Stomach (tissue), 8 donors: ENCODE measurements at regions not wholly inside any gene's neighbourhood (a gene's known extent, or its start where the extent isn't known, plus 50 kb on each side); places are given as distances from the start of the nearest gene placed in this dataset.

Experiments
- DNase-seq, 2 donors: peaks; one replicate each; pipeline versions ENCODE4 v3.0.0 to v3.0.0-alpha.2; 2013 to 2019
- H3K27ac ChIP-seq, 5 donors: fragments of 200-600 bp in 4 of 5; sonication (generic) in 4 of 5; one replicate each; pipeline ENCODE4 v1.5.1; 2013 to 2019; ENCODE audit warnings: mild to moderate bottlenecking in 1 of 5, moderate library complexity in 1 of 5
- H3K27me3 ChIP-seq, 3 donors: fragments of 200-600 bp; sonication (generic); one replicate each; pipeline ENCODE4 v1.5.1; 2017 to 2019; ENCODE audit warnings: mixed run types in 1 of 3
- H3K36me3 ChIP-seq, 4 donors: fragments of 200-600 bp; sonication (generic); 1 replicate in 3 of 4; 2 replicates in 1 of 4; pipeline ENCODE4 v1.5.1; 2016 to 2019
- H3K4me1 ChIP-seq, 4 donors: fragments of 200-600 bp; sonication (generic); one replicate each; pipeline ENCODE4 v1.5.1; 2016 to 2019
- H3K4me3 ChIP-seq, 4 donors: fragments of 200-600 bp; sonication (generic) in 3 of 4; one replicate each; pipeline ENCODE4 v1.5.1; 2016 to 2019; ENCODE audit warnings: mild to moderate bottlenecking in 1 of 4
- H3K9me3 ChIP-seq, 4 donors: fragments of 200-600 bp; sonication (generic); one replicate each; pipeline ENCODE4 v1.5.1; 2016 to 2019
- EP300 ChIP-seq: sonication (generic); formaldehyde crosslinking; IDR thresholded peaks from one replicate; pipeline ENCODE4 v1.6.1; 2017; ENCODE audit warnings: antibody characterized with exemption
- POLR2A ChIP-seq, 4 donors: fragments of 450-650 bp; IDR thresholded peaks; one replicate each; pipeline ENCODE4 v1.6.1; 2016; ENCODE audit warnings: antibody characterized with exemption in 4 of 4, control low read depth in 2 of 4, mild to moderate bottlenecking in 1 of 4, moderate library complexity in 1 of 4
- POLR2AphosphoS5 ChIP-seq, 3 donors: sonication (generic); formaldehyde crosslinking; IDR thresholded peaks; one replicate each; pipeline ENCODE4 v1.6.1; 2016; ENCODE audit warnings: antibody characterized with exemption in 3 of 3
- WGBS, 5 donors: extraction: QIAGEN DNeasy Blood & Tissue Kit in 3 of 5; methylation state at CpG; one replicate each; pipeline versions ENCODE4 v1.1.5 to v1.1.7; 2013 to 2018; 5-methylcytosine and 5-hydroxymethylcytosine counted together
- intact Hi-C: fragments of 100-400 bp; cut with DNase I; formaldehyde crosslinking; loops from one replicate; pipeline ENCODE4 v1.15.1; 2023; ENCODE audit warnings: low total_unique reads
- TF ChIP-seq, protein P1 (sequence below), 7 experiments: fragments of 450-650 bp in 4 of 7; fragments of 200-600 bp in 3 of 7; sonication (generic) in 3 of 7; IDR thresholded peaks; one replicate each; pipeline ENCODE4 v1.5.1; 2016 to 2019; ENCODE audit warnings: antibody characterized with exemption in 7 of 7, control low read depth in 2 of 7, mild to moderate bottlenecking in 1 of 7
- donor health status: healthy with polysubstance abuse.
- donor health status: Bipolar disorder and iron deficiency.
- donor health status: healthy.

- Histone ChIP-seq H3K27me3 (no peaks in the 10 kb centered on the region), H3K4me3 (no peak overlapping the region), H3K4me1 (no peaks in the 10 kb centered on the region), H3K27ac (no peak overlapping the region), H3K36me3 (no peaks in the 10 kb centered on the region), H3K9me3 (peaks cover 0 to 8% (median 4%) of the 10 kb centered on the region in 4 donors)
- intact Hi-C loops = no loop called here
- DNase-seq = peak in 1 of 2 donors; percentile 34
- 29 to 50% (median 44%) methylated on average over 6 of the region's 6 CpGs for WGBS, 5 donors
- TF ChIP-seq, protein P1, sequence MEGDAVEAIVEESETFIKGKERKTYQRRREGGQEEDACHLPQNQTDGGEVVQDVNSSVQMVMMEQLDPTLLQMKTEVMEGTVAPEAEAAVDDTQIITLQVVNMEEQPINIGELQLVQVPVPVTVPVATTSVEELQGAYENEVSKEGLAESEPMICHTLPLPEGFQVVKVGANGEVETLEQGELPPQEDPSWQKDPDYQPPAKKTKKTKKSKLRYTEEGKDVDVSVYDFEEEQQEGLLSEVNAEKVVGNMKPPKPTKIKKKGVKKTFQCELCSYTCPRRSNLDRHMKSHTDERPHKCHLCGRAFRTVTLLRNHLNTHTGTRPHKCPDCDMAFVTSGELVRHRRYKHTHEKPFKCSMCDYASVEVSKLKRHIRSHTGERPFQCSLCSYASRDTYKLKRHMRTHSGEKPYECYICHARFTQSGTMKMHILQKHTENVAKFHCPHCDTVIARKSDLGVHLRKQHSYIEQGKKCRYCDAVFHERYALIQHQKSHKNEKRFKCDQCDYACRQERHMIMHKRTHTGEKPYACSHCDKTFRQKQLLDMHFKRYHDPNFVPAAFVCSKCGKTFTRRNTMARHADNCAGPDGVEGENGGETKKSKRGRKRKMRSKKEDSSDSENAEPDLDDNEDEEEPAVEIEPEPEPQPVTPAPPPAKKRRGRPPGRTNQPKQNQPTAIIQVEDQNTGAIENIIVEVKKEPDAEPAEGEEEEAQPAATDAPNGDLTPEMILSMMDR (IDR thresholded peaks at IDR 0.05) = no peak
- TF ChIP-seq EP300 (no peak), POLR2AphosphoS5 (IDR thresholded peaks at IDR 0.05) (no peak), POLR2A (IDR thresholded peaks at IDR 0.05) (no peak)
Measured at GRCh38 chr3:16665282-16665741, 60.1 kb upstream of the DAZL start.

DNA sequence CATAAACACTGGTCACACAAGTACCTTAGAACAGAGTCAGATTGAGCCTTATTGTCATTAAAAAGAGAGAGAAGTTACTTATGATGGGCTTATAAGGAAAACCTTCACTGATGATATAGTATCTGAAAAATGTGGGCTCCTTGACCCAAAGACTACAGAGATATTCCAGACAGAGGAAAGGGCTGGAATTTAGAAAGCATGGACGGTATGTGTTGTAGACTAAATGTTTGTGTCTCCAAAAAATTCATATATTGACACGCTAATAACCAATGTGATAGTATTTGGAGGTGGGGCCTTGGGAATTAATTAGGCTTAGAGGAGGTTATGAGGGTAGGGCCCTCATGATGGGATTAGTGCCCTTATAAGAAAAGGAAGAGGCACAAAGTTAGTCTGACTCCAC, 61.0 kb upstream of the DAZL start:
- Histone ChIP-seq H3K27me3 (no peaks in the 10 kb centered on the region), H3K9me3 (peaks cover 0 to 8% (median 4%) of the 10 kb centered on the region in 4 donors), H3K27ac (no peak overlapping the region), H3K36me3 (no peaks in the 10 kb centered on the region), H3K4me3 (no peak overlapping the region), H3K4me1 (no peaks in the 10 kb centered on the region)
- no peak for DNase-seq
- TF ChIP-seq POLR2AphosphoS5 (IDR thresholded peaks at IDR 0.05) = no peak
- intact Hi-C loops = no loop called here
- WGBS, 5 donors = 94 to 97% (median 95%) methylated on average over 2 of the region's 2 CpGs

DNA sequence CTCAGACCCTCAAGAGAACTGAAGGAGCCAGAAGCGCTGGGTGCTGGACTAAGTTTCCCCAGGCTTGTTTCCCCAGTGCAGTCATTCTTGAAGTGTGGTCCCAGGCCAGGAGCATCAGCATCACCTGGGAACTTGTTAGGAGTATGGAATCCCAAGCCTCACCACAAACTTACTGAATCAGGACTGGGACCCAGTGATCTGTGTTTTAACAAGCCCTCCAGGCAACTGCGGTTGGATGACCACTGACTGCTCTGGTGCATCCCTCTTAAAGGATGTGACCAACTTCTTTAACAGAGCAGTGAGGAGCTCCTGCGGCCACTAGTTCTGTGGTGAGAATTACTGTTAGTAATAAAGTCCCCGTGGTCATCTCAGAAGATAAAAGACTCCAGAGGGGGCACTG, 62.4 kb upstream of the DAZL start:
- no peaks in the 10 kb centered on the region for H3K9me3 ChIP-seq
- no peak overlapping the region for H3K4me3 ChIP-seq
- no peaks in the 10 kb centered on the region for H3K4me1 ChIP-seq
- TF ChIP-seq POLR2AphosphoS5 (IDR thresholded peaks at IDR 0.05) (no peak), POLR2A (IDR thresholded peaks at IDR 0.05) (no peak), EP300 (no peak)
- TF ChIP-seq, protein P1 (IDR thresholded peaks at IDR 0.05) = no peak
- H3K36me3 ChIP-seq = no peaks in the 10 kb centered on the region
- no peak for DNase-seq
- H3K27me3 ChIP-seq = no peaks in the 10 kb centered on the region
- H3K27ac ChIP-seq = no peak overlapping the region
- intact Hi-C loops = no loop called here
- 80 to 85% (median 81%) methylated on average over 4 of the region's 4 CpGs for WGBS, 5 donors

GRCh38 chr3:16668776-16669545, 63.7 kb upstream of the DAZL start:
- H3K36me3 ChIP-seq = no peaks in the 10 kb centered on the region
- no peaks in the 10 kb centered on the region for H3K4me1 ChIP-seq
- 77 to 88% (median 86%) methylated on average over 5 of the region's 5 CpGs for WGBS, 5 donors
- no peak overlapping the region for H3K27ac ChIP-seq
- TF ChIP-seq EP300 (no peak), POLR2A (IDR thresholded peaks at IDR 0.05) (no peak), POLR2AphosphoS5 (IDR thresholded peaks at IDR 0.05) (no peak)
- TF ChIP-seq, protein P1 (IDR thresholded peaks at IDR 0.05) = no peak
- H3K4me3 ChIP-seq = no peak overlapping the region
- H3K9me3 ChIP-seq = no peaks in the 10 kb centered on the region
- intact Hi-C loops = no loop called here
- DNase-seq = no peak
- H3K27me3 ChIP-seq = no peaks in the 10 kb centered on the region

- Histone ChIP-seq H3K4me1 (no peaks in the 10 kb centered on the region), H3K36me3 (no peaks in the 10 kb centered on the region), H3K4me3 (no peak overlapping the region), H3K9me3 (peaks cover 0 to under 1% (median 0%) of the 10 kb centered on the region in 4 donors), H3K27ac (no peak overlapping the region), H3K27me3 (no peaks in the 10 kb centered on the region)
- no peak for DNase-seq
- intact Hi-C loops = no loop called here
- TF ChIP-seq POLR2A (IDR thresholded peaks at IDR 0.05) = no peak
- TF ChIP-seq, protein P1 (IDR thresholded peaks at IDR 0.05) = no peak
- TF ChIP-seq POLR2AphosphoS5 (IDR thresholded peaks at IDR 0.05) = no peak
- TF ChIP-seq EP300 = no peak
Measured at GRCh38 chr3:16670191-16670590, 65.0 kb upstream of the DAZL start.
